SK-N-SH (cell line): ENCODE measurements at regions not wholly inside any gene's neighbourhood (a gene's known extent, or its start where the extent isn't known, plus 50 kb on each side); places are given as distances from the start of the nearest gene placed in this dataset.

Source experiments
- CTCF ChIA-PET: fragments of 300-600, 350-600 bp; formaldehyde crosslinking; extraction: SDS; loops from one replicate; lab custom pipeline; 2021; lab: Yijun Ruan, JAX
- POLR2A ChIA-PET: fragments of 350-600 bp; sonication (Branson Sonifier 250); formaldehyde crosslinking; extraction: SDS; loops from one replicate; lab custom pipeline; 2020; ENCODE audit warnings: antibody characterized with exemption, inconsistent platforms; lab: Yijun Ruan, JAX
- DNase-seq: peaks from one replicate; pipeline ENCODE4 v3.0.0; 2012
- H2AFZ ChIP-seq: fragments of 200-600 bp; sonication (generic); 2 replicates; pipeline ENCODE4 v1.8.1; 2016; ENCODE audit warnings: antibody characterized with exemption, mild to moderate bottlenecking, low read depth
- H3F3A ChIP-seq: fragments of 200-600 bp; sonication (generic); replicated peaks from 2 replicates; pipeline ENCODE3; 2016; ENCODE audit warnings: antibody characterized with exemption, mild to moderate bottlenecking; ENCODE audit not compliant: insufficient read depth
- H3K27ac ChIP-seq, 2 experiments: fragments of 200-500 bp in 1 of 2; fragments of 200-600 bp in 1 of 2; sonication (Bioruptor generic) in 1 of 2; sonication (generic), shearing (Covaris generic) in 1 of 2; 2 replicates each; pipeline versions ENCODE4 v1.5.1 to v1.6.1; 2014 to 2016; ENCODE audit warnings: low read depth in 2 of 2, inconsistent platforms in 1 of 2, low read length in 1 of 2, mild to moderate bottlenecking in 1 of 2, mixed read lengths in 1 of 2
- H3K27me3 ChIP-seq: fragments of 200-600 bp; sonication (generic), shearing (Covaris generic); 2 replicates; pipeline ENCODE4 v1.6.1; 2016; ENCODE audit warnings: mixed run types; ENCODE audit not compliant: insufficient read depth
- H3K36me3 ChIP-seq, 2 experiments: fragments of 200-500 bp in 1 of 2; fragments of 200-600 bp in 1 of 2; sonication (Bioruptor generic) in 1 of 2; sonication (generic) in 1 of 2; replicated peaks in 1 of 2; 2 replicates each; pipeline versions ENCODE3 to v1.5.1; 2014 to 2016; ENCODE audit warnings: low read length in 1 of 2, mild to moderate bottlenecking in 1 of 2; ENCODE audit not compliant: insufficient read depth in 2 of 2, control insufficient read depth in 1 of 2
- H3K4me1 ChIP-seq, 2 experiments: fragments of 200-500 bp in 1 of 2; fragments of 200-600 bp in 1 of 2; sonication (Bioruptor generic) in 1 of 2; sonication (generic), shearing (Covaris generic) in 1 of 2; 2 replicates each; pipeline versions ENCODE4 v1.5.1 to v1.6.1; 2014 to 2016; ENCODE audit warnings: low read depth in 1 of 2, low read length in 1 of 2, mixed run types in 1 of 2; ENCODE audit not compliant: insufficient read depth in 2 of 2, control insufficient read depth in 1 of 2
- H3K4me2 ChIP-seq: fragments of 200-600 bp; sonication (generic), shearing (Covaris generic); 2 replicates; pipeline ENCODE4 v1.6.1; 2017; ENCODE audit warnings: mixed run types
- H3K4me3 ChIP-seq, 2 experiments: fragments of 200-500 bp in 1 of 2; fragments of 200-600 bp in 1 of 2; sonication (Bioruptor generic) in 1 of 2; sonication (generic), shearing (Covaris generic) in 1 of 2; 2 replicates each; pipeline versions ENCODE4 v1.5.1 to v1.8.1; 2014 to 2016; ENCODE audit warnings: low read depth in 2 of 2, inconsistent platforms in 1 of 2, low read length in 1 of 2, mild to moderate bottlenecking in 1 of 2, mixed read lengths in 1 of 2, moderate library complexity in 1 of 2
- H3K79me2 ChIP-seq: fragments of 200-600 bp; sonication (generic); 2 replicates; pipeline ENCODE4 v1.8.1; 2017; ENCODE audit warnings: mild to moderate bottlenecking; ENCODE audit not compliant: insufficient read depth
- H3K9ac ChIP-seq: fragments of 200-600 bp; sonication (generic); 2 replicates; pipeline ENCODE4 v1.6.1; 2017; ENCODE audit warnings: mixed run types
- H3K9me2 ChIP-seq: fragments of 200-600 bp; sonication (generic); 2 replicates; pipeline ENCODE4 v1.6.1; 2017; ENCODE audit warnings: mixed run types
- H3K9me3 ChIP-seq: fragments of 200-600 bp; sonication (generic); 2 replicates; pipeline ENCODE4 v1.6.1; 2017; ENCODE audit warnings: mixed run types, mild to moderate bottlenecking, moderate library complexity
- H4K20me1 ChIP-seq: fragments of 200-600 bp; sonication (generic); 2 replicates; pipeline ENCODE4 v1.6.1; 2017; ENCODE audit warnings: mild to moderate bottlenecking, mixed run types; ENCODE audit not compliant: insufficient read depth
- ELF1 ChIP-seq: IDR thresholded peaks from 2 replicates; pipeline ENCODE4 v1.4.0; 2012
- EP300 ChIP-seq, 2 experiments: IDR thresholded peaks; 2 replicates each; pipeline versions ENCODE4 v1.4.0 to v1.6.1; 2012; ENCODE audit warnings: borderline replicate concordance in 1 of 2, low read depth in 1 of 2, low read length in 1 of 2
- FOXJ3 ChIP-seq: sonication (generic); formaldehyde crosslinking; IDR thresholded peaks from 2 replicates; pipeline ENCODE4 v1.5.1; 2020; ENCODE audit warnings: mild to moderate bottlenecking, missing genetic modification reagents
- GATA2 ChIP-seq: sonication (generic); formaldehyde crosslinking; IDR thresholded peaks from 2 replicates; pipeline ENCODE4 v1.5.0; 2020; ENCODE audit warnings: mild to moderate bottlenecking, missing genetic modification reagents
- IRF3 ChIP-seq: fragments of 150-350 bp; IDR thresholded peaks from 2 replicates; pipeline ENCODE4 v1.6.1; 2016; ENCODE audit warnings: mild to moderate bottlenecking, low read depth, low read length
- JUND ChIP-seq: IDR thresholded peaks from 2 replicates; pipeline ENCODE4 v1.4.0; 2012
- MAX ChIP-seq: IDR thresholded peaks from 2 replicates; pipeline ENCODE4 v1.4.0; 2012; ENCODE audit warnings: low read depth
- MXI1 ChIP-seq: IDR thresholded peaks from 2 replicates; pipeline ENCODE4 v1.6.1; 2012; ENCODE audit warnings: mild to moderate bottlenecking, low read depth, low read length, improper control_type of control experiment
- NFIC ChIP-seq: IDR thresholded peaks from 2 replicates; pipeline ENCODE4 v1.4.0; 2012; ENCODE audit warnings: borderline replicate concordance
- POLR2AphosphoS5 ChIP-seq: IDR thresholded peaks from 2 replicates; pipeline ENCODE4 v1.6.1; 2012; ENCODE audit warnings: low read depth, low read length
- RCOR1 ChIP-seq: fragments of 150-350 bp; IDR thresholded peaks from 2 replicates; pipeline ENCODE4 v1.6.1; 2017; ENCODE audit warnings: antibody characterized with exemption, low read length
- SIN3A ChIP-seq: IDR thresholded peaks from 2 replicates; pipeline ENCODE4 v1.6.1; 2012; ENCODE audit warnings: low read depth, mild to moderate bottlenecking, low read length, moderate library complexity, borderline replicate concordance
- TCF12 ChIP-seq: IDR thresholded peaks from 2 replicates; pipeline ENCODE4 v1.4.0; 2012
- TEAD4 ChIP-seq: IDR thresholded peaks from 2 replicates; pipeline ENCODE4 v1.4.0; 2012; ENCODE audit warnings: mild to moderate bottlenecking, borderline replicate concordance; ENCODE audit not compliant: insufficient read depth
- WGBS: methylation state at CpG from one replicate; pipeline ENCODE4 v1.1.6; 2017; ENCODE audit warnings: low lambda C conversion rate; 5-methylcytosine and 5-hydroxymethylcytosine counted together
- TF ChIP-seq, protein P1 (sequence below): IDR thresholded peaks from 2 replicates; pipeline ENCODE4 v1.6.1; 2012; ENCODE audit warnings: mild to moderate bottlenecking, low read depth, low read length, moderate library complexity

GRCh38 chr20:55500130-55500529 lies 505.2 kb downstream of the CBLN4 start:
- Histone ChIP-seq H3K4me1 (no peaks in the 10 kb centered on the region), H3K79me2 (no peaks in the 10 kb centered on the region), H3K9me2 (no peaks in the 10 kb centered on the region), H3K9ac (no peak overlapping the region), H3K4me3 (no peak overlapping the region), H4K20me1 (no peaks in the 10 kb centered on the region), H3K9me3 (no peaks in the 10 kb centered on the region), H3K4me2 (no peak overlapping the region), H3K36me3 (no peaks in the 10 kb centered on the region), H3K27me3 (no peaks in the 10 kb centered on the region), H2AFZ (no peak overlapping the region), H3K27ac (no peak overlapping the region), H3F3A (no peaks in the 10 kb centered on the region)
- TF ChIP-seq ELF1 (no peak), IRF3 (no peak)
- ChIA-PET CTCF (no interaction called here), POLR2A (no interaction called here)
- no peak for DNase-seq
- WGBS, result 17% methylated on average over 4 of the region's 4 CpGs

DNA sequence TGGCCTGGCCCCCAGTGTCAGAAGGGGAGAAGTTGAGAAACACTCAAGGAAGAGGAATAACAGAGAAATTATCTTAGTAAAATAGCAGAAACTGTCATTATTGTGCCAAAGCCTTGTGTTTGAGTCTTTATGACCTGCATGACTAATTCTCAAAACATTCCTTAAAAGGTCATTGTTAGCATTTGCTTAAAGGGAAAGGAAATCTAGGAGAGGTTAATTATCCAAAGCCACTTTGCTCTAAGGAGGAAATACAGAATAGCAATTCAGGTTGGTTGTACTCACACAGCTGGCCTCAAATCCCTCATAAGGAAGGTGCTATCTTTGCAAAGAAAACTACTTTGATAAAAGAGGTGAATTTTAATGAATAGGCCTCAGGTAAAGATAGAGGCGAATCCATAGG lies 516.7 kb downstream of the CBLN4 start:
- ChIA-PET POLR2A (no interaction called here), CTCF (no interaction called here)
- no peak overlapping the region for H3K9ac ChIP-seq
- H2AFZ ChIP-seq, result no peak overlapping the region
- no peaks in the 10 kb centered on the region for H3K9me2 ChIP-seq
- TF ChIP-seq, protein P1, sequence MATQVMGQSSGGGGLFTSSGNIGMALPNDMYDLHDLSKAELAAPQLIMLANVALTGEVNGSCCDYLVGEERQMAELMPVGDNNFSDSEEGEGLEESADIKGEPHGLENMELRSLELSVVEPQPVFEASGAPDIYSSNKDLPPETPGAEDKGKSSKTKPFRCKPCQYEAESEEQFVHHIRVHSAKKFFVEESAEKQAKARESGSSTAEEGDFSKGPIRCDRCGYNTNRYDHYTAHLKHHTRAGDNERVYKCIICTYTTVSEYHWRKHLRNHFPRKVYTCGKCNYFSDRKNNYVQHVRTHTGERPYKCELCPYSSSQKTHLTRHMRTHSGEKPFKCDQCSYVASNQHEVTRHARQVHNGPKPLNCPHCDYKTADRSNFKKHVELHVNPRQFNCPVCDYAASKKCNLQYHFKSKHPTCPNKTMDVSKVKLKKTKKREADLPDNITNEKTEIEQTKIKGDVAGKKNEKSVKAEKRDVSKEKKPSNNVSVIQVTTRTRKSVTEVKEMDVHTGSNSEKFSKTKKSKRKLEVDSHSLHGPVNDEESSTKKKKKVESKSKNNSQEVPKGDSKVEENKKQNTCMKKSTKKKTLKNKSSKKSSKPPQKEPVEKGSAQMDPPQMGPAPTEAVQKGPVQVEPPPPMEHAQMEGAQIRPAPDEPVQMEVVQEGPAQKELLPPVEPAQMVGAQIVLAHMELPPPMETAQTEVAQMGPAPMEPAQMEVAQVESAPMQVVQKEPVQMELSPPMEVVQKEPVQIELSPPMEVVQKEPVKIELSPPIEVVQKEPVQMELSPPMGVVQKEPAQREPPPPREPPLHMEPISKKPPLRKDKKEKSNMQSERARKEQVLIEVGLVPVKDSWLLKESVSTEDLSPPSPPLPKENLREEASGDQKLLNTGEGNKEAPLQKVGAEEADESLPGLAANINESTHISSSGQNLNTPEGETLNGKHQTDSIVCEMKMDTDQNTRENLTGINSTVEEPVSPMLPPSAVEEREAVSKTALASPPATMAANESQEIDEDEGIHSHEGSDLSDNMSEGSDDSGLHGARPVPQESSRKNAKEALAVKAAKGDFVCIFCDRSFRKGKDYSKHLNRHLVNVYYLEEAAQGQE, result no peak
- no peak for TF ChIP-seq ELF1
- TF ChIP-seq MAX, result no peak
- no peak for TF ChIP-seq MXI1
- no peak for TF ChIP-seq GATA2 (CRISPR knock-in tag)
- TF ChIP-seq SIN3A, result no peak
- no peak for TF ChIP-seq FOXJ3 (CRISPR knock-in tag)
- no peak for TF ChIP-seq JUND
- TF ChIP-seq POLR2AphosphoS5, result no peak
- TF ChIP-seq TEAD4, result no peak
- TF ChIP-seq NFIC, result no peak
- no peak for TF ChIP-seq RCOR1
- no peak for TF ChIP-seq TCF12
- TF ChIP-seq EP300 (IDR thresholded peaks at IDR 0.05; ENCODE audit: borderline replicate concordance in 1 of 2, low read depth in 1 of 2, low read length in 1 of 2), result no peak
- no peak for DNase-seq
- H4K20me1 ChIP-seq, result no peaks in the 10 kb centered on the region
- WGBS, result 12% methylated on average over 1 of the region's 1 CpG
- no peaks in the 10 kb centered on the region for H3K27me3 ChIP-seq
- no peaks in the 10 kb centered on the region; the same call in 1 of the 2 replicates for H3K9me3 ChIP-seq
- H3K79me2 ChIP-seq, result no peaks in the 10 kb centered on the region
- no peaks in the 10 kb centered on the region for H3K36me3 ChIP-seq
- H3K4me3 ChIP-seq, result no peak overlapping the region
- H3K4me1 ChIP-seq, result peaks cover 0 to 4% of the 10 kb centered on the region in 2 experiments; a peak in 2 of 4 replicates
- H3F3A ChIP-seq, result no peaks in the 10 kb centered on the region
- H3K27ac ChIP-seq, result no peak overlapping the region
- H3K4me2 ChIP-seq, result no peak overlapping the region
